ENCODE measurements at regions not wholly inside any gene's neighbourhood (a gene's known extent, or its start where the extent isn't known, plus 50 kb on each side); places are given as distances from the start of the nearest gene placed in this dataset.

DNA sequence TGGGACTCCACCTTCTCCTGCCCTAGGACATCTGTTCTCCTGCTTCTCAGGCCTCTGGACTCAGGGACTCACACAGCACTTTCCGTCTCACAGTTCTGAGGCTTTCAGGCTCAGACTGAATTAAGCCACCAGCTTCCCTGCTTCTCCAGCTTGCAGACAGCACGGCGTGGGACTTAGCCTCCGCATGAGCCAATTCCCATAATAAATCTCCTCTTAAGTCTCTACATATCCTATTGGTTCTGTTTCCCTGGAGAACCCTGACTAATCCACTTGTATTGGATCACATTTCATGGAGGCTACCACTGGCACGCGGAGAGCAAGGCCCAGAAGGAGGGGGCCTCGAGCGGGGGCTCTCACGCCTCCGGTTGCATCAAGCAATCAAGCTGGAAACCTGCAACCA, 1313.6 kb downstream of the TBC1D22A start:
- TF ChIP-seq, protein P1, sequence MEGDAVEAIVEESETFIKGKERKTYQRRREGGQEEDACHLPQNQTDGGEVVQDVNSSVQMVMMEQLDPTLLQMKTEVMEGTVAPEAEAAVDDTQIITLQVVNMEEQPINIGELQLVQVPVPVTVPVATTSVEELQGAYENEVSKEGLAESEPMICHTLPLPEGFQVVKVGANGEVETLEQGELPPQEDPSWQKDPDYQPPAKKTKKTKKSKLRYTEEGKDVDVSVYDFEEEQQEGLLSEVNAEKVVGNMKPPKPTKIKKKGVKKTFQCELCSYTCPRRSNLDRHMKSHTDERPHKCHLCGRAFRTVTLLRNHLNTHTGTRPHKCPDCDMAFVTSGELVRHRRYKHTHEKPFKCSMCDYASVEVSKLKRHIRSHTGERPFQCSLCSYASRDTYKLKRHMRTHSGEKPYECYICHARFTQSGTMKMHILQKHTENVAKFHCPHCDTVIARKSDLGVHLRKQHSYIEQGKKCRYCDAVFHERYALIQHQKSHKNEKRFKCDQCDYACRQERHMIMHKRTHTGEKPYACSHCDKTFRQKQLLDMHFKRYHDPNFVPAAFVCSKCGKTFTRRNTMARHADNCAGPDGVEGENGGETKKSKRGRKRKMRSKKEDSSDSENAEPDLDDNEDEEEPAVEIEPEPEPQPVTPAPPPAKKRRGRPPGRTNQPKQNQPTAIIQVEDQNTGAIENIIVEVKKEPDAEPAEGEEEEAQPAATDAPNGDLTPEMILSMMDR (IDR thresholded peaks at IDR 0.05), result no peak
- no peak for TF ChIP-seq POLR2A (IDR thresholded peaks at IDR 0.05)
- TF ChIP-seq EP300 (IDR thresholded peaks at IDR 0.05), result no peak
- TF ChIP-seq POLR2AphosphoS5 (IDR thresholded peaks at IDR 0.05), result no peak
